ENCODE measurements at regions not wholly inside any gene's neighbourhood (a gene's known extent, or its start where the extent isn't known, plus 50 kb on each side); places are given as distances from the start of the nearest gene placed in this dataset.

GRCh38 chr5:159507661-159508060 is 177.4 kb upstream of the IL12B start:
- TF ChIP-seq POLR2AphosphoS5 (IDR thresholded peaks at IDR 0.05) (no peak), CTCF (IDR thresholded peaks at IDR 0.05) (no peak), EP300 (IDR thresholded peaks at IDR 0.05) (no peak), POLR2A (IDR thresholded peaks at IDR 0.05) (no peak)

Data from gastroesophageal sphincter (tissue), 3 donors.